ENCODE measurements at regions not wholly inside any gene's neighbourhood (a gene's known extent, or its start where the extent isn't known, plus 50 kb on each side); places are given as distances from the start of the nearest gene placed in this dataset.

GRCh38 chr2:234747032-234747431, 204.8 kb upstream of the SH3BP4 start:
- H4K91ac ChIP-seq (ENCODE audit: low read length), result no peak overlapping the region
- H3K27me3 ChIP-seq (ENCODE audit: control insufficient read depth in 1 of 2, insufficient read depth in 1 of 2, low read length in 2 of 2), result no peaks in the 10 kb centered on the region
- no peak overlapping the region for H2AFZ ChIP-seq (ENCODE audit: low read depth, low read length)
- no peaks in the 10 kb centered on the region for H3K79me1 ChIP-seq (replicated peaks; ENCODE audit: low read length, poor library complexity, severe bottlenecking)
- no peak overlapping the region for H3K27ac ChIP-seq (ENCODE audit: low read length, poor library complexity, severe bottlenecking)
- no peak overlapping the region for H2BK120ac ChIP-seq (ENCODE audit: low read depth, low read length)
- no peak overlapping the region for H3K4me3 ChIP-seq (ENCODE audit: insufficient read depth in 1 of 2, low read depth in 1 of 2, low read length in 2 of 2)
- H3K4me1 ChIP-seq (ENCODE audit: control insufficient read depth, insufficient read depth, low read depth, low read length), result no peaks in the 10 kb centered on the region
- no peak overlapping the region for H2BK12ac ChIP-seq (ENCODE audit: low read length in 2 of 2)
- no peak overlapping the region for H2BK5ac ChIP-seq (ENCODE audit: low read depth, low read length, poor library complexity, severe bottlenecking)
- H4K8ac ChIP-seq (ENCODE audit: low read length), result no peak overlapping the region
- no peaks in the 10 kb centered on the region for H3K36me3 ChIP-seq (ENCODE audit: control insufficient read depth in 1 of 2, insufficient read depth in 2 of 2, low read depth in 1 of 2, low read length in 2 of 2)
- no peak overlapping the region for H3K23ac ChIP-seq (ENCODE audit: low read length in 2 of 2)
- no peak overlapping the region for H2AK5ac ChIP-seq (ENCODE audit: low read length, severe bottlenecking)
- peak overlapping the region; percentile 56 for H3K9ac ChIP-seq (ENCODE audit: low read length)
- H3K14ac ChIP-seq (ENCODE audit: low read length in 2 of 2), result no peak overlapping the region
- no peak for DNase-seq
- no peak overlapping the region for H3K18ac ChIP-seq (ENCODE audit: low read depth in 1 of 2, low read length in 2 of 2)
- no peak overlapping the region for H3K4ac ChIP-seq (ENCODE audit: low read depth in 1 of 2, low read length in 2 of 2)
- no peak overlapping the region for H3K4me2 ChIP-seq (ENCODE audit: low read length, poor library complexity, severe bottlenecking)
- no peak overlapping the region for H2BK15ac ChIP-seq (ENCODE audit: low read depth, poor library complexity, severe bottlenecking)
- H3K9me3 ChIP-seq (ENCODE audit: control insufficient read depth, low read length), result peaks cover 2% of the 10 kb centered on the region

GRCh38 chr2:234745347-234745746, 206.5 kb upstream of the SH3BP4 start:
- H4K91ac ChIP-seq (ENCODE audit: low read length), result no peak overlapping the region
- no peak overlapping the region for H3K18ac ChIP-seq (ENCODE audit: low read depth in 1 of 2, low read length in 2 of 2)
- H2AK5ac ChIP-seq (ENCODE audit: low read length, severe bottlenecking), result no peak overlapping the region
- H2BK15ac ChIP-seq (ENCODE audit: low read depth, poor library complexity, severe bottlenecking), result no peak overlapping the region
- peak overlapping the region; percentile 29 for H3K4me2 ChIP-seq (ENCODE audit: low read length, poor library complexity, severe bottlenecking)
- peaks cover 6% of the 10 kb centered on the region for H3K9me3 ChIP-seq (ENCODE audit: control insufficient read depth, low read length)
- no peak overlapping the region for H3K4me3 ChIP-seq (ENCODE audit: insufficient read depth in 1 of 2, low read depth in 1 of 2, low read length in 2 of 2)
- H3K79me1 ChIP-seq (replicated peaks; ENCODE audit: low read length, poor library complexity, severe bottlenecking), result no peaks in the 10 kb centered on the region
- H2BK5ac ChIP-seq (ENCODE audit: low read depth, low read length, poor library complexity, severe bottlenecking), result no peak overlapping the region
- no peaks in the 10 kb centered on the region for H3K4me1 ChIP-seq (ENCODE audit: control insufficient read depth, insufficient read depth, low read depth, low read length)
- DNase-seq, result no peak
- no peaks in the 10 kb centered on the region for H3K27me3 ChIP-seq (ENCODE audit: control insufficient read depth in 1 of 2, insufficient read depth in 1 of 2, low read length in 2 of 2)
- no peak overlapping the region for H3K14ac ChIP-seq (ENCODE audit: low read length in 2 of 2)
- H3K27ac ChIP-seq (ENCODE audit: low read length, poor library complexity, severe bottlenecking), result no peak overlapping the region
- no peak overlapping the region for H2BK120ac ChIP-seq (ENCODE audit: low read depth, low read length)
- no peak overlapping the region for H2BK12ac ChIP-seq (ENCODE audit: low read length in 2 of 2)
- no peak overlapping the region for H3K4ac ChIP-seq (ENCODE audit: low read depth in 1 of 2, low read length in 2 of 2)
- H3K36me3 ChIP-seq (ENCODE audit: control insufficient read depth in 1 of 2, insufficient read depth in 2 of 2, low read depth in 1 of 2, low read length in 2 of 2), result no peaks in the 10 kb centered on the region
- H4K8ac ChIP-seq (ENCODE audit: low read length), result no peak overlapping the region
- no peak overlapping the region for H2AFZ ChIP-seq (ENCODE audit: low read depth, low read length)
- H3K23ac ChIP-seq (ENCODE audit: low read length in 2 of 2), result no peak overlapping the region
- H3K9ac ChIP-seq (ENCODE audit: low read length), result no peak overlapping the region
- 94% methylated on average over 1 of the region's 1 CpG for WGBS

- Histone ChIP-seq H3K4me1 (ENCODE audit: control insufficient read depth, insufficient read depth, low read depth, low read length) (no peaks in the 10 kb centered on the region), H2AFZ (ENCODE audit: low read depth, low read length) (no peak overlapping the region), H3K4ac (ENCODE audit: low read depth in 1 of 2, low read length in 2 of 2) (no peak overlapping the region), H3K27ac (ENCODE audit: low read length, poor library complexity, severe bottlenecking) (no peak overlapping the region), H3K79me1 (replicated peaks; ENCODE audit: low read length, poor library complexity, severe bottlenecking) (no peaks in the 10 kb centered on the region), H3K36me3 (ENCODE audit: control insufficient read depth in 1 of 2, insufficient read depth in 2 of 2, low read depth in 1 of 2, low read length in 2 of 2) (no peaks in the 10 kb centered on the region), H2BK12ac (ENCODE audit: low read length in 2 of 2) (no peak overlapping the region), H3K9me3 (ENCODE audit: control insufficient read depth, low read length) (peaks cover 6% of the 10 kb centered on the region), H3K14ac (ENCODE audit: low read length in 2 of 2) (no peak overlapping the region), H2BK5ac (ENCODE audit: low read depth, low read length, poor library complexity, severe bottlenecking) (no peak overlapping the region), H3K9ac (ENCODE audit: low read length) (no peak overlapping the region), H3K27me3 (ENCODE audit: control insufficient read depth in 1 of 2, insufficient read depth in 1 of 2, low read length in 2 of 2) (no peaks in the 10 kb centered on the region), H4K8ac (ENCODE audit: low read length) (no peak overlapping the region), H2BK15ac (ENCODE audit: low read depth, poor library complexity, severe bottlenecking) (no peak overlapping the region), H4K91ac (ENCODE audit: low read length) (no peak overlapping the region), H3K4me3 (ENCODE audit: insufficient read depth in 1 of 2, low read depth in 1 of 2, low read length in 2 of 2) (no peak overlapping the region), H3K4me2 (ENCODE audit: low read length, poor library complexity, severe bottlenecking) (no peak overlapping the region), H2AK5ac (ENCODE audit: low read length, severe bottlenecking) (no peak overlapping the region), H3K23ac (ENCODE audit: low read length in 2 of 2) (no peak overlapping the region), H2BK120ac (ENCODE audit: low read depth, low read length) (no peak overlapping the region), H3K18ac (ENCODE audit: low read depth in 1 of 2, low read length in 2 of 2) (no peak overlapping the region)
- DNase-seq, result no peak
Observed at GRCh38 chr2:234741976-234742375, 209.8 kb upstream of the SH3BP4 start.

GRCh38 chr2:234739061-234739460, 212.8 kb upstream of the SH3BP4 start:
- Histone ChIP-seq H2BK5ac (ENCODE audit: low read depth, low read length, poor library complexity, severe bottlenecking) (no peak overlapping the region), H3K36me3 (ENCODE audit: control insufficient read depth in 1 of 2, insufficient read depth in 2 of 2, low read depth in 1 of 2, low read length in 2 of 2) (no peaks in the 10 kb centered on the region), H2AK5ac (ENCODE audit: low read length, severe bottlenecking) (no peak overlapping the region)

More at GRCh38 chr2:234739061-234739460, 212.8 kb upstream of the SH3BP4 start:
- no peak overlapping the region for H3K23ac ChIP-seq (ENCODE audit: low read length in 2 of 2)
- no peak overlapping the region for H3K9ac ChIP-seq (ENCODE audit: low read length)
- H2BK12ac ChIP-seq (ENCODE audit: low read length in 2 of 2), result no peak overlapping the region
- H3K9me3 ChIP-seq (ENCODE audit: control insufficient read depth, low read length), result peaks cover 15% of the 10 kb centered on the region
- no peaks in the 10 kb centered on the region for H3K4me1 ChIP-seq (ENCODE audit: control insufficient read depth, insufficient read depth, low read depth, low read length)
- H3K18ac ChIP-seq (ENCODE audit: low read depth in 1 of 2, low read length in 2 of 2), result no peak overlapping the region
- H3K4me3 ChIP-seq (ENCODE audit: insufficient read depth in 1 of 2, low read depth in 1 of 2, low read length in 2 of 2), result no peak overlapping the region
- no peak overlapping the region for H4K91ac ChIP-seq (ENCODE audit: low read length)
- no peak overlapping the region for H2AFZ ChIP-seq (ENCODE audit: low read depth, low read length)
- no peak overlapping the region for H2BK15ac ChIP-seq (ENCODE audit: low read depth, poor library complexity, severe bottlenecking)
- no peak overlapping the region for H3K27ac ChIP-seq (ENCODE audit: low read length, poor library complexity, severe bottlenecking)
- no peak overlapping the region for H3K14ac ChIP-seq (ENCODE audit: low read length in 2 of 2)
- no peaks in the 10 kb centered on the region for H3K27me3 ChIP-seq (ENCODE audit: control insufficient read depth in 1 of 2, insufficient read depth in 1 of 2, low read length in 2 of 2)
- no peak for DNase-seq
- H3K4me2 ChIP-seq (ENCODE audit: low read length, poor library complexity, severe bottlenecking), result no peak overlapping the region
- H3K4ac ChIP-seq (ENCODE audit: low read depth in 1 of 2, low read length in 2 of 2), result no peak overlapping the region
- H3K79me1 ChIP-seq (replicated peaks; ENCODE audit: low read length, poor library complexity, severe bottlenecking), result no peaks in the 10 kb centered on the region
- no peak overlapping the region for H4K8ac ChIP-seq (ENCODE audit: low read length)
- H2BK120ac ChIP-seq (ENCODE audit: low read depth, low read length), result no peak overlapping the region

Data from mesenchymal stem cell (in vitro differentiated cells and primary cell).